ENCODE measurements at regions not wholly inside any gene's neighbourhood (a gene's known extent, or its start where the extent isn't known, plus 50 kb on each side); places are given as distances from the start of the nearest gene placed in this dataset.
A peak's percentile ranks its signal among the peaks of the same experiment; 100 is the strongest.

DNA sequence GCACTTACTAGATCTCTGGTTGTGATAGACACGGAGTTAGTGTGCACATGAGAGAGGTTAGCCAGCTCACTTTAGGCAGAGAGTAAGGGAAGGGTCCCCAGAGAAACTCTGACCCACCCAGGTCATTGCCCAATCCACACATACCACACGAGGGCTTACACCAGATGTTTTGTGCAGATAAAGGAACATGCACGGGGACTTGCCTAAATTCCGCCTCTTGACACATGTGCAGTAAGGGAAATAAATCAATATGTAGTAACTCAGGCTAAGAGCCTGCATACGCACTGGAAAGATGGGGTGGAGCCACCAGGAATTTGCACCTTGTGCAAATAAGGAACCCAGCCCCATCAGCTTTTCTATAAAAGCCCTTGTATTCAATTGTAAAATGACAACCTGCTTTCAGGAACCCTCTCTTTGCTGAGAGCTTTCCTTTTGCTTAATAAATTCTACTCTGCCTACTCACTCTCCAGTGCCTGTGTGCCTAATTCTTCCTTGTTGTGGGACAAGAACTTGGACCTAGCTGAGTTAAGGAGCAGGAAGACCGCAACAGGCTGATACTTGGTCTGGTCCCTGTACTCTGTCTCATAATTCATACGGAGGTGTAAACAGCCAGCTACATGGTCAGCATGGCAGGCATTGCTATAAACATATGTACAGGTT, 120.2 kb downstream of the EMP1 start:
- no peak for DNase-seq (ENCODE audit: low spot score)
- intact Hi-C loops (cut with DNase I): no loop called here
- ATAC-seq: no peak

GRCh38 chr12:13313886-13314285, 117.4 kb downstream of the EMP1 start:
- intact Hi-C loops (cut with DNase I): no loop called here
- DNase-seq (ENCODE audit: low spot score) (no peak), ATAC-seq (no peak)

- intact Hi-C loops (cut with DNase I): no loop called here
- ATAC-seq (no peak), DNase-seq (ENCODE audit: low spot score) (no peak)
Measured at GRCh38 chr12:13311551-13311950, 115.0 kb downstream of the EMP1 start.

DNA sequence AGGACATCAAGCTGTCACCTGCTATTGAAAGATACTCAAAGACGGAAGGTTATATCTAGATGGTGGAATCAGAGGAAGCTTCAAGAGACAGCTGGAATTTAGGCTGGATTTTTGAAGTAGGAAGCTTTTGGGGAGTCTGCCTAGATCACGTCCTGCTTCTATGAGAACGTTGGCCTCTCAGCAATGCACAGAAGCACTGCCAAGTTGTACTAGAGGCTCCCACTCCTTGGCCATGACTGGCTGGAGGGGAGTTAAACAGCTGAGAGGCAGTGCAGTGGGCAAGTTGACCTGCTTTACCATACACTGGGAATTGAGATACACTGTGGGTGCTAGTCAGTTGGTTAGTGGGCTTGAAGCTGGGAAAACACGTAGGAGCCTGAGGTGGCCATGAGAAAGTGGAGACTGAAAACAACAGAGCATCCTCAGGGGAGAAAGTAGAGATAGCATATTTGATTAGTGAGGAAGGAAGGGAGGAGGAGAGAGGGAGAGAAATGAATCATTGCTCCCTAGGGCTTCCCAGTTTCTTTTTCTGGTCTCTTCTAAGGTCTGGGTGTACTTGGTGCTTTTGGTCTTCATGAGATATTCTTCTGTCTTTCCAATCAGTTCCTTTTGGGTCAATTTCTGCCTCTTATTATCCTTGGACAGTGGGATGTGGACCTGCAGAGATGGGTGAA, 110.8 kb downstream of the EMP1 start:
- ATAC-seq: no peak
- no peak for DNase-seq (ENCODE audit: low spot score)
- intact Hi-C loops (cut with DNase I): no loop called here

- ATAC-seq: no peak
- DNase-seq (ENCODE audit: low spot score): no peak
- intact Hi-C loops (cut with DNase I): no loop called here
Measured at GRCh38 chr12:13304924-13305323, 108.4 kb downstream of the EMP1 start.

- ATAC-seq (no peak), DNase-seq (ENCODE audit: low spot score) (no peak)
- intact Hi-C loops (cut with DNase I): no loop called here
Measured at GRCh38 chr12:13299457-13299856, 102.9 kb downstream of the EMP1 start.

- DNase-seq (ENCODE audit: low spot score) (no peak), ATAC-seq (no peak)
- intact Hi-C loops (cut with DNase I): no loop called here
Measured at GRCh38 chr12:13293096-13293495, 96.6 kb downstream of the EMP1 start.

GRCh38 chr12:13289653-13290289, 93.2 kb downstream of the EMP1 start:
- no peak for DNase-seq (ENCODE audit: low spot score)
- intact Hi-C loops (cut with DNase I): no loop called here
- peak; percentile 94 for ATAC-seq

DNA sequence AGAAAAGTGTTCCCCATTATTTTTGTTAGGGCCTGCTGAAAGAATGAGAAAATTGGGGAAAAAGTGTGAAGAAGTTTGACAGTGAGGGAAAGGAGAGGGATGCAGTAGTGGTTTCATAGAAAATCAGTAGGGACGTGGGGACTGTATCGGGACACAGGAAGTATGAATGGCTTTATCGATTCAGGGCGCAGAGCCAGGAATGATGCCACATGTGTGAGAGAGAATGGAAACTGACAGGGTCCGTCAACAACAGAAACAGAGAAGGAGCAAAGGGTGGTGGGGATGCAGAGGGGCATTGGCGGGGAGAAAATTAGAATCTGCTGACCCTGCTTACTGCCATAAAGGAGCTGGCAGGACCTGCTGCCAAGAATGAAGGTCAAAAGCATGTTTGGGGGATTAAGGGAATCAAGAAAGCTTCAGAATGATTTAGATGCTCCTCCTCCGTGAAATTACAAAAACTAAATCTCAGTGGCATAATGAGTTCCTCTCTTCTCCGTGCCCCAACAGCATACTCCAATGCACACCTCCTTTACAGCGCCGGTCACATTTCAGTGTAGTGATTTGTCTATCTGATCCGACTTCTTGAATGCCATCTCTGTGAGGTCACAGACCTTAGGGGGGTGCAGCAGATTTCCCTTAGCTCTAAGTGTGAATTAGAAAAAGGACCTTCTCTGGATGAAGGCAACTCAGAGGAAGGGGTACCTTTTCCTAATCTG, 92.6 kb downstream of the EMP1 start:
- intact Hi-C loops (cut with DNase I): no loop called here
- DNase-seq (ENCODE audit: low spot score) (no peak), ATAC-seq (peak; percentile 30)

- no peak for DNase-seq (ENCODE audit: low spot score)
- intact Hi-C loops (cut with DNase I): no loop called here
- ATAC-seq: peak; percentile 45
Measured at GRCh38 chr12:13288501-13288900, 92.0 kb downstream of the EMP1 start.

- DNase-seq (ENCODE audit: low spot score) (no peak), ATAC-seq (no peak)
- intact Hi-C loops (cut with DNase I): no loop called here
Measured at GRCh38 chr12:13283867-13284266, 87.3 kb downstream of the EMP1 start.

DNA sequence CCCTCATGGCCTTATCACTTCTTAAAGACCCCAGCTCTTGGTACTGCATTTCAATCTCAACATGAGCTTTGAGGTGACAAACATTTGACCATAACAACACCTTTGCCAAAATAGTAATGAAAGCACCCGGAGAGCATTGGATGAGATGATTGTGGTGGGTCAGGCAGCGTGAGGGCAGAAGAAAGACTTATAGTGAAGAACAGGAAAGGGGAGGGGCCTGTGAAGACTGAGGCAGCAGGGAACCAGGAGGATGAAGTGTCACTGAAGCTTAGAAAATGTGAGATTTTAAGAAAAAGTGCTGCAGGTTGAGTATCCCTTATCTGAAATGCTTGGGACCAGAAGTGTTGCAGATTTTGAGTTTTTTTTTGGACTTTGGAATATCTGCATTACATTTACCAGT, 86.3 kb downstream of the EMP1 start:
- no peak for ATAC-seq
- intact Hi-C loops (cut with DNase I): no loop called here

DNA sequence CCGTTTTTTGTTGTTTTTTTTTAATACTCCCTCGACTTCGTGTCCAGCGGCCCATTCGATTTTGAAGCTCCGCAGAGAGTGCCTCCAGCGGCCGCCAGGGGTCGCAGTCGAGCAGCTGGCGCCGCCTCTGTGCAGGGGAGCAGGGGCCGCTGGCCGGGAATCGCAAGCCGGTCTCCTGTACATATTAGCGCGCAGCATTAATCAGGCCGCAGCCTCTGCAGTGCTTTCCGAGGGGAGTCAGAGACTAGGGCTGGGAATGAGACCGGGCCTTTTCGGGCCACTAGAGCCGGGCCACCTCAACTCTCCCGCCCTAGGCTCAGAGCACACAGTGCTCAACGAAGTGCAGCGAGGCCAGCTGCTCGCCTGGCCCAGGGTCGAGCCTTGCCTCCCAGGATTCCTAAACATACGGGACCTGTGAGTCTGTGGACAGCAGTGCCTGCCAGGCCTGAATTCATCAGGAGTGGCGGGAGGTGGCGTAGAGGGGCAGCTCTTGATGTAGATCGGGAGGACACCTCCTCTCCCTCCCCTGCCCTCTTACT, 81.8 kb downstream of the EMP1 start:
- peak; percentile 86 for DNase-seq (ENCODE audit: low spot score)
- ATAC-seq: peak; percentile 96
- intact Hi-C loops (cut with DNase I): no loop called here

More for the DNA sequence above, 86.3 kb downstream of the EMP1 start:
- DNase-seq (ENCODE audit: low spot score): no peak

DNA sequence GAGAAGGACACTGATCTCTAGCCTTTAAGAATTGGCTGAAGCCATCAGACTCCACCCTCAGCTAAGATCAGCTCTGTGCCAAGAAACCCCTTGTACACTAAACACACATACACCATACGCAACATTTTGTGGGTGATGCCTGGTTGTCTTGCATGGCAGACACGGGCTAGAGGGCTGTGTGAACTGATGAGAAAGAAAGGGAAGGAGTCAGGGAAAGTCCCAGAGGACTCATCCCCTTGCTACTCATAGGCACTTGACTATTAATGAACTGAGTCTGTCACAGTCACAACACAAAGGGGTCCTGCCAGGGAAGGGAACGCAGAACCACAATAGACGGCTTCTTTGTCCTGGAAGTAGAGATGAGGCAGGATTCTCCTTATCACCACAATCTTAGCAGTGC, 80.8 kb downstream of the EMP1 start:
- no peak for ATAC-seq
- intact Hi-C loops (cut with DNase I): no loop called here
- DNase-seq (ENCODE audit: low spot score): no peak

DNA sequence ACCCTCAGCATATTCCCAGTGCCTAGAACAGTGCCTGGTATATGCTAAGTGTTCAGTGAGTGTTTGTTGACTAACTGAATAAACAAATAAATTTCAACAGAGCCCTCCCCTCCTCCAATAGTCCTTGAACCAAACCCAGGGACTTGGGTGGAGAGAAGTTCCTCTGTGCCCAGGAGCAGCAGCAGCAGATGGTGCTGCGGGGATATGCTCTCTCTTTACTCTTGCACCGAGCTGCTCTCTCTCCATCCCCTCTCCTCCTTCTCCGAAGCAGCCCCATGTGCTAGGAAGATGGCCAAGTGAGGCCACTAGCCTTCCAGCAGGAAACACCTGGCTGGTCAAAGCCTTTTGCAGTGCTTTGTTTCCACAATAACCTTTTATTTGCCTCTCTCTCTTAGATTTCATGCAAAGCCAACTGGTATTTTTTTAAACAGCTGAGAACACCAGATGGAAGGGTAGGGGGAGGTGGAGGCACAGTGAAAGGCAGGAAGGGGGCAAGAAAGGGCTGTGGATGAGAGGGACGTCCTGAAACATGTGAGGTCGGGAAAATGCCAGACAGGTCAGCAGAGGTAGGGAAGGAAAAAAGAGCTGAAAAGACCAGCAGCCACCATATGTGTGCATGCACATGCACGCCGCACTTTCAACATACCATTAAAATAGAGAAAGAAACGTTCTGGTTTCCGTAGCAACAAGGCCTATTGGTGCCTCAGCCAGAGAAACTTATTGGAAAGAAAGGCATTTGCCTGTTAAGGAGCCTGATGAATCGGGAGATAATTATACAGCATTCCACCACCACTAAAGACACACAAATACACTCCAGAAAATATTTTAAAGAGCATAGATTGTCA, 78.9 kb downstream of the EMP1 start:
- no peak for DNase-seq (ENCODE audit: low spot score)
- ATAC-seq: no peak
- intact Hi-C loops (cut with DNase I): no loop called here

- no peak for DNase-seq (ENCODE audit: low spot score)
- no peak for ATAC-seq
Measured at GRCh38 chr12:13273850-13274249, 77.3 kb downstream of the EMP1 start.

GRCh38 chr12:13273097-13273496, 76.6 kb downstream of the EMP1 start:
- intact Hi-C loops (cut with DNase I): no loop called here
- ATAC-seq (no peak), DNase-seq (ENCODE audit: low spot score) (no peak)

More at GRCh38 chr12:13273850-13274249, 77.3 kb downstream of the EMP1 start:
- intact Hi-C loops (cut with DNase I): no loop called here

DNA sequence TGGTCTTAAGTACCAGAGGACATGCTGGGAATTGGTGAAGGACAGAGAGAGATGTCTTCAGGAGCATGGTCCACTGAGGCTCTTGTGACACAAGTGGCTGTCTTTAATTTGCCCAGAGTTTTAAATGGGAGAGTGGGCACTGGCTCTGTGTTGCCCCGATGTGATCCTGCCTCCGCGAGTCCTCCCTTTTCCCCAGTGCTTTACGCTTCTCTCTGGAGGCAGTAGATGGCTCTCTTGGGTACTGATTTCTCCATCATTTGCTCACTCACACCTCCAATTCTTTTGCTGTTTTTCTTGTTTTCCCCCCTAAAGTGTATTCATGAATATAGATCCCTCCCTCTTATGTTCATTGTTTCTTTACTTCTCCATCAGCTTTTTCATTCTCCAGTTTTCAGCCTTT, 74.3 kb downstream of the EMP1 start:
- no peak for ATAC-seq
- intact Hi-C loops (cut with DNase I): no loop called here

More for the DNA sequence above, 74.3 kb downstream of the EMP1 start:
- no peak for DNase-seq (ENCODE audit: low spot score)
